GM18517 (cell line): ENCODE measurements at regions not wholly inside any gene's neighbourhood (a gene's known extent, or its start where the extent isn't known, plus 50 kb on each side); places are given as distances from the start of the nearest gene placed in this dataset.
"Not testable (repeated sequence)": the region's sequence is repeated elsewhere in the genome, so short reads cannot be mapped to it uniquely, and the experiment has no call there.

Source experiments
- ATAC-seq: cut with Tn5 transposase; IDR thresholded peaks from one replicate; pipeline ENCODE4 v1.9.1; 2021; ENCODE audit warnings: mild to moderate bottlenecking, moderate library complexity; ENCODE audit not compliant: unreplicated experiment

DNA sequence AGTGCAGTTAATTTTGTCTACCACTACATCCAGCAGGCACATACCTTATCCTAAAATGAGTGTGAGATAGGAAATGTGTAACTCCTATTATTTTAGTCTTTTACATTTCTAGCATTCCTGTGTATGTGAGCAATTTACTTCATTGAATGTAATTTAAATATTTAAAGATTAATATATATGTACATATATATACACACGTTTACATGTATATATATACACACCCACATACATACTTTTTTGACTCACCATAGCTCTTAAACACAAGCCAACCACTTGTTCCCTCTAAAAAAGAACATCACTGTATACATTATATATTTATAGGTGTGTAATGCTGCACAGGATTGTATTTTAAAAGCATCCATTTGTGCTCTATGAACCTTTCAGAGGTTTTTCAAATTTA lies 425.6 kb upstream of the NECTIN3 start:
- no peak for ATAC-seq

DNA sequence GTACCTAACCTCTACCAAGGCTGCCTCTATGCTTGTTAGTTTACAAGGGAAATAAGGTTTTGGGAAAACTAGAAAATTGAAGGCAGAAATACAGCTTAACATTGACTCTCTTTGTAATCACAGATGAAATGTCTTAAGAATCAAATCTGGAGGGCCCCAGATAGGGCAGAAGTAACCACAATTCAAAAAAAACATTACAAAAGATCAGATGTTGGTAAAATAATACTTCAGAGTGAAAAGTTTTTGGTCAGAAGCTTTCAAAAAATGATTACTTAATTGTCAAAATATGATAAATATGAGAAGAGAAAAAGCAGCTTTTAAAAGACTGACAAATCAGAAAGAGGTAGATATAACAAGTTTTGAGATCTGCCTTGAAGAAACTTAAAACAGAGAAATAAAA lies 425.1 kb upstream of the NECTIN3 start:
- no peak for ATAC-seq

DNA sequence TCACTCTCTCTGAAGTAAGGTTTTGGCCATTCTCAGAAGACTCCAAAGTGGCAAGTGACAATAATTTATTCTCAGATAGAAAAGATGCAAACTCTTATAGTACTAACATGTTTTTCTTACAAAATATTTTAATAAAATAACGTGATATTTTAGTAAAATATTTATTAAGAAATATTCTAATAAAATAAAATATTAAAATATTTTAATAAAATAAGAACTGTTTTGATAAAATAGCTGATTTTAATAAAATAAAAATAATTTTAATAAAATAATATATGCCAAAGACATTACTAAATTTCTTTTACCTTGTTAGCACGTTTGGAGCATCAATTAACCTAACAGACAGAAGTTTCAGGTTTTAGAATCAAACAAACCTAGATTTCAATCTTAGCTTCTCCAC lies 424.0 kb upstream of the NECTIN3 start:
- no peak for ATAC-seq

DNA sequence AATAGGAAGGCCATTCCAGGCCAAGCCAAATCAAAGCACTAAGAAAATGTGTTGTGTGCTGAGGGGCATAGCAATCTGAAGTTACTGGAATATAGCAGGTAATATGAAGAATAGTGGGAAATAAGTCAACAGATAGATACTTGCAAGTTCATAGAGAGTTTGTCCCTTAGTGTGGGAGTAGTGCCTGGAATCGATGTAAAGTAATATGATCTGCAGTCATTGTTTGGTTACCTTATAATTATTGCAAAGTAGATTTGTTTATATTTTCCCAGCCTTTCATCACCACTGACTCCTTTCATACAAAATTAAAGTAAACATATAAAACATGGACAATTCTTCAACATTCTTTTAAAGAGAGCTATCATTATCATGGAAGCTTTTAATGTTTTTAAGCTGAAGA lies 420.9 kb upstream of the NECTIN3 start:
- ATAC-seq: no peak

DNA sequence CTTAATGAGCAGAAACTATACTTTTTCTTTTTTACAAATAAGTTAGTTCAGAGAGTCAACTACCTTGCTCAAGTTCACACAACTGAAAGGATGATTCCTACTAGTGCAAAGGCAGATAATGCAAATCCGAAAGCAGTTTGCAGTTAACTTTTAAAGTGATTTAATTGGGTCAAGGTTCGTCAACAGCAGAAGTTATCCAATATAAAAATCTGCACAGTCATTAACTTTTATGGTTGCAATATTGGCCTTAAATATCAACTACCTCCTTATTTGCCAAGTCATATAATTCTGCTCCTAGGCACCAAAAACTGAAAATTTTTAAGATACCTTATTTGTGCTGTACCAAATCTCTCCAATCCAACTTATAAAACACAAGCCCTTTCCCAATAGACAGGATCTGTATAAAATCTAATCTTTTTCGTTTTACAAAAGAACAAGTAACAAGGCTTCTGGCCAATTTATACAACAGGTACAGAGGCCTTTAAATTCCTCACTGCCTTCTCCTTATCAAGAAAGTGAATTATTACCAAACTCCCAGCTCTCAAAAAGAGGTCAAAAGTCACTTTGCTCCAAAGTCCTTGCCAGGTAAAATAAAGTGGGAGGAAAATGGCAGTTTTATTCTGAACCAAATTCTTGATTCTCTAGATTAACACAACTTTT lies 416.6 kb upstream of the NECTIN3 start:
- ATAC-seq: no peak

DNA sequence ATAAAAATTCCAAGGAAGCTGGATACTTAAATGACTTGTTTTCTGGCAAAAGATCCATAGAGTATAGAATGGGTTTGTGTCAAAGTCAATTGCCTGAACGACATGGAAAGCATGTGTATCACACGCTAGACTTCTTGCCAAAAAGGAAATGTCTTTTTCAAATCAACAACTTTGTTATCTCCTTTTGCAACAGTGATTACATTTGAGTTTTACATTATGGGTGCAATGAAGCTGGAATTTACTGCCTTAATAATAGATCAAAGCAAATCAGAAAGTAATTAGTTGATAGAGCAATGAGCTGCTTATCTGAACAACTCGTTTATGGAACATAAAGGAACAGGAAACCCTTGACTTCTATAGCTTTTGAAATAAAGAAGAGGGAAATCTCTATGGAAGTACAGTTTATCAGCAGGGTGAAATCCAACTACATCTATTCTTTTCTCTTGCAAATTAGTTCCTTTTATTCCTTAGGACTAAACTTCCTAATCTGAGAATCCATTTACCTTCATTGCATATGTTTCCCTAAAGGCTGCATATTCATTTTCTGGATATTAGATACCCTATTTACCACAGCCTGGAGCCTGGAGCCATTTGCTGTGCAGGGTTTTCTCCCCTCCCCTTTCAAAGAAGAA lies 415.1 kb upstream of the NECTIN3 start:
- no peak for ATAC-seq

DNA sequence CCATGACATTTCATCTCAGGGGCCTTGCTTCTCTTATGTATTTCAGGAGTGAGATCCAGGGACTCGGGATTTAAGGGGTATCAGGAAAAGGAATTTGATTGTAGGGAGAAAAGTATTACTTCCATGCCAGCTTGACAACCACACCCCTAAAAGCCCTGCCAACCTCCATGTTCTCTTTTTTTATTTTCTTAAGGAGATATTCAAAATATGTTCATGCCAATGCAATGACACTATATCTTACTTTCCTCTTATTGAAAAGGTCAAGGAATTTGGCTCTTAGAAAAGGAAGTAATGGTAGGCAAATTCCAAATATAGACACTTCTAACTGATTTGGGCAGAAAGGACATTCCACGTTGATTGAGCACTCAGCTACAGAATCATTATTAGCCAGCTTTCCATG lies 407.5 kb upstream of the NECTIN3 start:
- ATAC-seq: no peak

DNA sequence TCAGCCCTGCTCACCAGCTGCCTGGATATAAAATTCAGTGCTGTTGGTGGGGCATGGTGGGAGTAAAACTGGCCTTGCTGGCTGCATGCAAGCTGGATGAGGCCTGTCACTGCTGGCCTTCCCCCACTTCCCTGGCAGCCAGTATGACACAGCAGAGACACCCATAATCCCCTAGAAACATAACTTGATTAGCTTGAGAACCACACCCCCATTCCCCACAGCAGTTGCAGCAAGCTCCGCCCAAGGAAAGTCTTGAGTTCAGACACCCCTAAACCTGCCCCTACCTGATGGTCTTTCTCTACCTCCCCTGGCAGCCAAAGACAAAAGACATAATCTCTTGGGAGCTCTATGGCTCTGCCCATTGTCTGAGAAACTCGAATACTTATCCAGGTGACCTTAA lies 405.1 kb upstream of the NECTIN3 start:
- no peak for ATAC-seq

DNA sequence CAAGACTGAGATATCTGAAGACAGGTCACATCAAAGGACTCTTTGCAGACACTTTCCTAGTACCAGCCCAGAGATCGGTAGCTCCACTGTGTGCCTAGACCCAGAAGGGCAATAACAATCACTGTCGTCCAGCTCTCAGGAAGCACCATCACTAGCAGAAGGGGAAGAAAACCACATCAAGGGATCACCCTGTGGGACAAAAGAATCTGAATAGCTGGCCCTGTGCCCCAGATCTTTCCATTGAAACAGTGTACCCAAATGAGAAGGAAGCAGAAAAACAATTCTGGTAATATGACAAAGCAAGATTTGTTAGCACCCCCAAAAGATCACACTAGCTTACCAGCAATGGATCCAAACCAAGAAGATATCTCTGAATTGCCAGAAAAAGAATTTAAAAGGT lies 404.4 kb upstream of the NECTIN3 start:
- no peak for ATAC-seq

DNA sequence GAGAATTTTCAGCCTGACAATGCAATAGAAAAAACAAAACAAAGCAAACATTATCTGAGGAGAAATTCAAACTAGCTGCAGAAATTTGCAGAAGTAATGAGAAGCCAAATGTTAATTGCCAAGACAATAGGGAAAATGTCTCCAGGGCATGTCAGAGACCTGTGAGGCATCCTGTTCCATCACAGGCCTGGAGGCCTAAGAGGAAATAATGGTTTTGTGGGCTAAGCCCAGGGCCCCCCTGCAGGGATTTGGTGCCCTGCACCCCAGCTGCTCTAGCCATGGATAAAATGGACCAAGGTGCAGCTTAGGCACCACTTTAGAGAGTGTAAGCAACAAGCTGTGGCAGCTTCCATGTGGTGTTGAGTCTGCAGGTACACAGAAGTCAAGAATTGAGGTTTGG lies 401.2 kb upstream of the NECTIN3 start:
- ATAC-seq: no peak

DNA sequence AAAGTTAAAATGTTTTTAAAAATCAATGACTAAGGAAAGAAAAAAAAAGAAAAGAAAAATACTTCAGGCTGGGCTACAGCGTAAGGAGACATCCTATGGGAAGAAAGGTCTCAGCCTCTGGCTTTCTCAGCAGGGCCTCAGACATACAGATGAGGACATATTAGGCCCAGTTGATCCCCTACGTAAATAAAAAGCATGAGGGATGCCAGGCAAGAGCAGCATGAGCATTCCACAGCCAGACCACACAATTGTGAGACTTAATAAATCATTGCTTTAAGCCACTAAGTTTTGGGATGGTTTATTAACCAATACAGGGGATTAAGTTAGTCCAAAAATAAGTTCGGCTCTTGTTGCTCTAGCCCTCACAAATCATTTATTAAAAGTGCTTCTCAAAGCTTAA lies 394.1 kb upstream of the NECTIN3 start:
- no peak for ATAC-seq

DNA sequence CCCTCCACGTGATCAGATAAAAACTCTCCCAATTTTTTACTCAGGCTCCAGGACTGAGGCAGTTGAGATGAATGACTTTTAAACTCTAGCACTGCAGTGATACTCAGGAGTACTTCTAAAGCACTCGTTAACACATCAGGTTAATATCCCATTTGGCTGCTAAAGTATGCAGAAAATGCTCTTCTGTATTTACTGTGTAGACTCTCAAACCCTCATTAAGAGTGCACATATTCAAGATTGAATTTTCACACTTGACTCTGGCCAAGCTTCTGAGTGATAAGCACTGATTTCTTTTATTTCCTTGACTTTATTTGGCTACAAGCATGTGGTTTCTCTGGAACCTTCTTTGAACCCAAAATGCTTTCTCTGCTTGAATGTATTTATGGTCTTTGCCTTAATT lies 392.3 kb upstream of the NECTIN3 start:
- no peak for ATAC-seq

DNA sequence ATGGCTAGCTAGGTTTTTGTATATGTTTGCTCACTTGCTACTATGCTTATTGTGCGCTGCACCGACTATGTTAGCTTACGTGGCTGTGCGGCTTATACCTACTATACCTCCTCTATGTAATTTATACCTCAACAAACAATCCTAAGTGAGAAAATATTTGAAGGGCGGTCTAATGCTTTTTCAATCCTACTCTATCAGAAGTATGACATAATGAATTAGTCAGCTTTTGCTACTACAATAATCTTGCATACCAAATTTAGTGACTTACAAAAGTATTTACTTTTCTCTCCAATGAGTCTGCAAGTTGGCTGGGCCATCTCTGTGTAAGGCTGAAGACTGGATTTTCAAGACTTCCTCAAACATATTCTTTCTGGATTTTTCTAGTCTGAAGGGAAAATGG lies 391.2 kb upstream of the NECTIN3 start:
- no peak for ATAC-seq

DNA sequence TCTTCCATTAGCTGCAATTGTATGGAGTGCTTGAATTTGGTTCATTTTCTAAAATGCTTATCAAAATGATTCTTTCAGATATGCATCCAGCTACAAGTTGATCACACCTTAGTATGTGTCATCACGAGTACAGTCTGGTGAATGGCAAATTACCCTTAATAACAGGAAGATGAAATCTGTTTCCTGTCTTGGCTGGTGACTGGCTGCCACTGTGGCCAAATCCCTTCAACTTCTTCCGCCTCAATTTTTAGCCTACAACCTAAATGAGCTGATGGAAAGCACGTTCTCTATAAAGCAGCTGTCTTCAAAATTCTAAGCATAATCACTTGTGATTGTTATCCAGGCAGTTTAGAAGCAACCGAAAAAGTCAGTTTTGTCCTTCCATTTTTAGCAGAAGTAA lies 387.1 kb upstream of the NECTIN3 start:
- ATAC-seq: no peak

DNA sequence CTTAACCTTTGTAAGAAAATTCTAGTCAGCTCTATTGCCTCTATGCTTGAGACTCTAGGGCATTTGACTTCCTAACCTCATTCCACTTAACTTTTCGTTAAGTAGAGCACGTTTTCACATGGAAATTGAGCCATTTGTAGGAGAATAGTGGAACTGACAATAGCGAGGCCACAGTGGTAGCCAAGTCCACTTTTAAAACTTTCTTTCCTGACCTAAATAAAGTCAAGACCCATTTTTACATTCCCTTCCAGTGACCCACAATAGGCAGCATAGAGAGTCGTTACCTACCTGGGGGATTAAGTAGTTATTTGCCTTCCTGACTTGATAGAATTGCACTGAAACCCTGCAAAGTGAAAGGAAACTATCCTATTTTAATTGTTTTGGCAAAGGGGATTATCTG lies 386.0 kb upstream of the NECTIN3 start:
- ATAC-seq: no peak

DNA sequence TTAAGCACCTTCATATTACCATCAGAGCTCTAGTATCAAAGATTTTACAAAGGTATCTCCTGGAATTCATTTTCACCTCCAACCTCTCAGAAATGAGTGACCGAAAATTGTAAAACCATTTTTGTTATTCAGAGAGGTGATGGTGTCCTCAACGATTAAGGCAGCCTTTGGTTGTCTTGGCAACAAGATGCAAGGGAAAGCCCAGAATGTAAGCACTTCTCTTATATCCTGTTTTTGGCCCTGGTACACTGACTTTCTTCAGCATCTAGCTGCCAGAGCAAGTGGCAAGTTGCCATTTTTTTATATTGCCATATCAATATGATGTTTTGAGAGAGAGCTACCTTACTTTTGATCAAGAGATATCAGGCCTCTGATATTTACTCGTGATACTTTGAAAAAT lies 384.9 kb upstream of the NECTIN3 start:
- ATAC-seq: no peak

DNA sequence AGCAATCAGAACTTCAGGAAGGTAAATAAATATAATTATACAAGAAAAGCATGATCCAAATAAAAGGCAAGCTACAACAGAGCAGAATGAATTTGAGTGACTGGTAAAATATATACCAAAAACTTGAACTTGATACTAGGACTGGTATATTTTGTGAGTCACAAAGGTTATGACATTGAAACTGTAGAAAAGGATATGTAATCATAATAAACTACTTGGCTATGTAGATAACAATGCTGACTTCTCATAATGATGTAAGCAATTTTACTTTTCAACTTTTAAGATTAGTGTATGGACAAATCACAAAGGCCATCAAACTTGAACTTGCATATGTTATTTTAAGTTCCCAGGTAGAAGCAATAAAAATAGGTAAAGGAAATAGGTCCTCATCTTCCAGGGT lies 384.5 kb upstream of the NECTIN3 start:
- ATAC-seq: no peak

DNA sequence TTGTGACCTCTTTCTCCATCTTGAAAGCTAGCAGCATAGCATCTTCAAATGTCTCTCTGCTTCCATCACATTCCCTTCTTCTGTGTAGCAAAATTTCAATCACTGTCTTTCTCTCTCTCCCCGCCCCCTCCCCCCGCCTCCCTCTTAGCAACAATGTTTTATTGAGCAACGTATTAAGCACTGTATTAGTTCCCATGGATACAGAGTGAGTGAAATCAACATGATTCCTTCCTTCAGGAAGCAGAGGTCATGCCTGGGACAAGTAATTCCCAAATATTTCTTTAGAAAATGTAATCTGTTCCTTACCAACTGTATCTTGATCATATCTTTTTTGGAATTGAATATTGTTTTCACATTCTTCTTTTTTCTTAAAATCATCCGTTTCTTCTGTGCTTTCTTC lies 373.7 kb upstream of the NECTIN3 start:
- ATAC-seq: no peak

DNA sequence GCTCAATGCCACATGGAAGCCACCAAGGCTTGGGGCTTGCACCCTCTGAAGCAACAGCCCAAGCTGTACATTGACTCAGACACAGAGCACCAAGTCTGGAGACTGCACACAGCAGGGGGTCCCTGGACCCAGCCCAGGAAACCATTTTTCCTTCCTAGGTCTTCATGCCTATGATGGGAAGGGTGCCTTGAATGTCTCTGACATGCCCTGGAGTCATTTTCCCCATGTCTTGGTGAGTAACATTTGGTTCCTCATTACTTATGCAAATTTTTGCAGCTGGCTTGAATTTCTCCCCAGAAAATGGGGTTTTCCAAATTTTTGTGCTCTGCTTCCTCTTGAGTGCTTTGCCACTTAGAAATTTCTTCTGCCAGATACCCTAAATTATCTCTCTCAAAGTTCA lies 367.3 kb upstream of the NECTIN3 start:
- ATAC-seq: not testable (repeated sequence)

DNA sequence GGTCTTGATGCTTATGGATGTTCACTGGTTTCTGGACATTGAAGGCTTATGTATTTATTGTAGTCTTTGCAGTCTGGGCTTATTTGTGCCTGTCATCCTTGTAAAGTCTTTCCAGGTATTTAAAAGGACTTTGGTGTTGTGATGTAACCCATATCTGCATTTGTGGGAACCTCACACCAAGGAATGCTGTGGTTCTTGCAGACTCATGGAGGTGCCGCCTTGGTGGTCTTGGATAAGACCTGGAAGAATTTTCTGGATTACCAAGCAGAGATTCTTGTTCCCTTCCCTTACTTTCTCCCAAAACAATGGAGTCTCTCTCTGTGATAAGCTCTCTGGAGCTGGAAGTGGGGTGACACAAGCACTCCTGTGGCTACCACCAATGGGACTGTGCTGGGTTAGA lies 363.5 kb upstream of the NECTIN3 start:
- ATAC-seq: no peak

DNA sequence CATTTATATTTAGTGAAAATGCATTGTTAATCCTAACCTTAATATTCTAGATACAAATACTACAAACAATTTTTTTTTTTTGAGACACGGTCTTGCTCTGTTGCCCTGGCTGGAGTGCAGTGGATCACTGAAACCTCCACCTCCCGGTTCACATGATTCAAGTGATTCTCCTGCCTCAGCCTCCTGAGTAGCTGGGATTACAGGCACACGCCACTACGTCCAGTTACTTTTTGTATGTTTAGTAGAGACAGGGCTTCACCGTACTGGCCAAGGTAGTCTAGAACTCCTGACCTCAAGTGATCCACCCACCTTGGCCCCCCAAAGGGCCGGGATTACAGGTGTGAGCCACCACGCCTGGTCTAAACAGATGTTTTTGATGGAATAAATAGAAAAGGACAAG lies 361.5 kb upstream of the NECTIN3 start:
- ATAC-seq: no peak

DNA sequence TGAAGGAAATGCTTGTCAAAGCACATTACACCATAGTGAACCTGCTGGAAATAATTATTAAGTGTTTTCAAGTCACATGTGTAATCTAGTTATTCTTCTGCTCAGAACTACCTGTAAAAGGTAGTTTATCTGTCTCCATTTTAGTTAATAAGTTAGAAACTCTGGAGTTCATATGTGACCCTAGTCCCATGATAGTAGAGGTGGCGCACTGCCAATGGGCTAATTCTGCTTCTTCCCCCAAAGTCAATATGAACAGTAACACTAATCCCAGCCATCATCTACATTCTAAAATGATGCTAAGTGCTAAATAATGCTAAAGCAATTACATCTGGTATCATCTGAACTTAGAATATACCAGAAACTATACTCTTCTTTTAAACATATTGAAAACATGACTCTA lies 361.0 kb upstream of the NECTIN3 start:
- no peak for ATAC-seq
